ENCODE measurements at regions not wholly inside any gene's neighbourhood (a gene's known extent, or its start where the extent isn't known, plus 50 kb on each side); places are given as distances from the start of the nearest gene placed in this dataset.

DNA sequence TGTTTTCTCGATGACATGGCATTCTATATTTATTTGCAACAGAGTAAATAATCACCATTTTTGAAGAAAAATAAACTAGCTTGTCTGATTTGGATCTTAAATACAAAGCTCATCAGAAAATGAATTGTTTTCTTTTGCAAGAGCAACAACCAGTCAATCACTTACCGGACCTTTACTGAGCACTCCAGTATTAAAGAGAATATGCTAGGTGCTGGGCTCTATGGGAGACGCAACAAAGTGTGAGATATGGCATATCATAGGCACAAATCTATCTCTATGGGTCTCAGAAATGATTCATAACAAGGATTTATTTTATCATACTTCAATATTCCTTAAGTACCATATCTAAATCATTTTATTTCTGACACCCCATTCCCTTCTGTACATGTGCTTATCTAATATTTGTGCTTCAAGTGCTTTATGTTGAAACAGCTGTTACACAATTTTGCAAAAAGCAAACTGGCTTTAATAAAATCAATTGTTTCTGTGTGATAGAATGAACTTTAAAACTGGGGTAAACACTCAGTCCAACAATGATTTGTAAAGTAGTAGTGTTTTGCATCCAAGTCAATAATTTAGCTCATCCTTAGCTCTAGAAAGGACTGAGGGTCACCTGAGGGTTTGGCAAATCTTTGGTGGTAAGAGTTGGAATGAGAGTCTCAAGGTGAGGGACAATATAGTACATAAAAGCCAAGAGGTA lies 88.4 kb upstream of the SPANXB1 start:
- H3K79me2 ChIP-seq: no peaks in the 10 kb centered on the region
- H3K4me1 ChIP-seq (ENCODE audit: insufficient read depth): no peaks in the 10 kb centered on the region
- H3K27ac ChIP-seq: no peak overlapping the region
- H3K9me3 ChIP-seq (ENCODE audit: low read depth): no peaks in the 10 kb centered on the region
- H3K27me3 ChIP-seq: no peaks in the 10 kb centered on the region
- no peak overlapping the region for H3K4me2 ChIP-seq
- DNase-seq (ENCODE audit: low spot score): no peak
- no peaks in the 10 kb centered on the region for H3K36me3 ChIP-seq (replicated peaks; ENCODE audit: insufficient read depth, low read depth)
- 77% methylated on average over 3 of the region's 3 CpGs for WGBS (ENCODE audit: low lambda C conversion rate, missing lambda C conversion rate)
- no peaks in the 10 kb centered on the region for H3K9me2 ChIP-seq (replicated peaks; ENCODE audit: insufficient read depth)
- TF ChIP-seq, protein P1, sequence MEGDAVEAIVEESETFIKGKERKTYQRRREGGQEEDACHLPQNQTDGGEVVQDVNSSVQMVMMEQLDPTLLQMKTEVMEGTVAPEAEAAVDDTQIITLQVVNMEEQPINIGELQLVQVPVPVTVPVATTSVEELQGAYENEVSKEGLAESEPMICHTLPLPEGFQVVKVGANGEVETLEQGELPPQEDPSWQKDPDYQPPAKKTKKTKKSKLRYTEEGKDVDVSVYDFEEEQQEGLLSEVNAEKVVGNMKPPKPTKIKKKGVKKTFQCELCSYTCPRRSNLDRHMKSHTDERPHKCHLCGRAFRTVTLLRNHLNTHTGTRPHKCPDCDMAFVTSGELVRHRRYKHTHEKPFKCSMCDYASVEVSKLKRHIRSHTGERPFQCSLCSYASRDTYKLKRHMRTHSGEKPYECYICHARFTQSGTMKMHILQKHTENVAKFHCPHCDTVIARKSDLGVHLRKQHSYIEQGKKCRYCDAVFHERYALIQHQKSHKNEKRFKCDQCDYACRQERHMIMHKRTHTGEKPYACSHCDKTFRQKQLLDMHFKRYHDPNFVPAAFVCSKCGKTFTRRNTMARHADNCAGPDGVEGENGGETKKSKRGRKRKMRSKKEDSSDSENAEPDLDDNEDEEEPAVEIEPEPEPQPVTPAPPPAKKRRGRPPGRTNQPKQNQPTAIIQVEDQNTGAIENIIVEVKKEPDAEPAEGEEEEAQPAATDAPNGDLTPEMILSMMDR (IDR thresholded peaks at IDR 0.05; ENCODE audit: poor library complexity): no peak
- no peak for TF ChIP-seq EZH2 (IDR thresholded peaks at IDR 0.05; ENCODE audit: borderline replicate concordance)
- TF ChIP-seq EZH2phosphoT487 (IDR thresholded peaks at IDR 0.05; ENCODE audit: low read depth, severe bottlenecking, unreplicated experiment): no peak
- H2AFZ ChIP-seq: no peak overlapping the region
- H3K4me3 ChIP-seq: no peak overlapping the region
- no peaks in the 10 kb centered on the region for H4K20me1 ChIP-seq (ENCODE audit: insufficient read depth, poor library complexity, severe bottlenecking)

DNA sequence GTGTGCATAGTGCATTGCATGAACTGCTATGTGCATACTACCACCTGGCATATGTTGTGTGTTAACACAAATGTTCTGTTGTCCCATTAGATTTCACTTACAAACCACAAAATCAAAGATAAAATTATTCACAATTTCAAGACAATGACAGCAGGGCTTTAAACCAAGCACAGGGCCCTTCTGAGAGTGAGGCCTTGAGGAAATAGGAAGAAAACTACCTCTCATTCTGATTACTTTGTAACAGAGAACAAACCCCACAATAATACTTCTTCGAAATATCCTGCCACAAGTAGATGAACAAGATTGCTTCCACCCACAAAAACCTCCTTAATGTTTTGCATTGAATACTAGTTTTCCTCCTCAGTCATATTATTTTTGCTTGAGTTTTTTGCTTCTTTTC lies 85.5 kb upstream of the SPANXB1 start:
- TF ChIP-seq, protein P1 (IDR thresholded peaks at IDR 0.05; ENCODE audit: poor library complexity): no peak
- TF ChIP-seq EZH2phosphoT487 (IDR thresholded peaks at IDR 0.05; ENCODE audit: low read depth, severe bottlenecking, unreplicated experiment) (no peak), EZH2 (IDR thresholded peaks at IDR 0.05; ENCODE audit: borderline replicate concordance) (no peak)
- no peak overlapping the region for H3K27ac ChIP-seq
- no peaks in the 10 kb centered on the region for H3K36me3 ChIP-seq (replicated peaks; ENCODE audit: insufficient read depth, low read depth)
- no peaks in the 10 kb centered on the region for H3K79me2 ChIP-seq
- no peak overlapping the region for H3K4me2 ChIP-seq
- no peaks in the 10 kb centered on the region for H4K20me1 ChIP-seq (ENCODE audit: insufficient read depth, poor library complexity, severe bottlenecking)
- no peaks in the 10 kb centered on the region for H3K9me2 ChIP-seq (replicated peaks; ENCODE audit: insufficient read depth)
- DNase-seq (ENCODE audit: low spot score): no peak
- H3K9me3 ChIP-seq (ENCODE audit: low read depth): no peaks in the 10 kb centered on the region
- 73% methylated on average over 1 of the region's 1 CpG for WGBS (ENCODE audit: low lambda C conversion rate, missing lambda C conversion rate)
- H2AFZ ChIP-seq: no peak overlapping the region
- no peak overlapping the region for H3K4me3 ChIP-seq
- no peaks in the 10 kb centered on the region for H3K27me3 ChIP-seq
- no peaks in the 10 kb centered on the region for H3K4me1 ChIP-seq (ENCODE audit: insufficient read depth)

DNA sequence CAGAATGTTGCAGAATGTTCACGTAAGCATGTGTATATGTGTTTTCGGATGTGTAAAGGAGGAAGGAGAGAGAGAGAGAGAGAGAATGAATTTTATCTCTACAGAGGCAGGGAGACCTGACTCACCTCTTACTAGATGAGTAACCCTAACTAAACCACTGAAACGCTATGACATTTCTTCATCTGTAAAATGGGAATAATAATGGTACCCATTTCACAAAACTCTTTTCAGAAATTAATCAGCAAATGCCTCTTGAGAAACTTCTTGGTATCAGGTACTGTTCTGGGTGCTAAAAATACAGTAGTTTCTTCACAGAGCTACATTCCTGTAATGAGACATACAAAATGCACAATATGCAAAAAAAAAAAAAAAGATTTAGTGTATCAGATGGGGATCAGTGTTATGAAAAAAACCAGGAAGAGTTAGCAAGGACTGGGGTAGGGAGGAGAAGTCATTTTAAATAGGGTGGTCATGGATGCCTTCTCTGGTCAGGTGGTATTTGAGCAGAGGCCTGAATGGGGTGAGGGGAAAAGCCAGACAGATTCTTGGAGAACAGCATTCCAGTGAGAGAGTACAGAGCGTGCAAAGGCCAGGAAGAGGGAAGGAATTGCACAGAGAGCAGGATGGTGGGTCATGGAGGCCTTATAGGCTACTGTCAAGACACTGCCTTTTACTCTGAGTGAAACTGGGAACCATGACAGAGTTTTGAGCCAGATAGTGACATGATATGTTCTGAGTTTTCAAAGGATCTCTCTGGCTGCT lies 84.9 kb upstream of the SPANXB1 start:
- TF ChIP-seq, protein P1 (IDR thresholded peaks at IDR 0.05; ENCODE audit: poor library complexity): no peak
- no peak for TF ChIP-seq EZH2phosphoT487 (IDR thresholded peaks at IDR 0.05; ENCODE audit: low read depth, severe bottlenecking, unreplicated experiment)
- no peak for TF ChIP-seq EZH2 (IDR thresholded peaks at IDR 0.05; ENCODE audit: borderline replicate concordance)
- no peaks in the 10 kb centered on the region for H3K4me1 ChIP-seq (ENCODE audit: insufficient read depth)
- WGBS (ENCODE audit: low lambda C conversion rate, missing lambda C conversion rate): 79% methylated on average over 4 of the region's 4 CpGs
- H3K36me3 ChIP-seq (replicated peaks; ENCODE audit: insufficient read depth, low read depth): no peaks in the 10 kb centered on the region
- no peaks in the 10 kb centered on the region for H3K9me3 ChIP-seq (ENCODE audit: low read depth)
- H3K79me2 ChIP-seq: no peaks in the 10 kb centered on the region
- no peak for DNase-seq (ENCODE audit: low spot score)
- H3K4me3 ChIP-seq: no peak overlapping the region
- no peaks in the 10 kb centered on the region for H4K20me1 ChIP-seq (ENCODE audit: insufficient read depth, poor library complexity, severe bottlenecking)
- no peaks in the 10 kb centered on the region for H3K27me3 ChIP-seq
- no peak overlapping the region for H2AFZ ChIP-seq
- no peak overlapping the region for H3K27ac ChIP-seq
- no peak overlapping the region for H3K4me2 ChIP-seq
- H3K9me2 ChIP-seq (replicated peaks; ENCODE audit: insufficient read depth): no peaks in the 10 kb centered on the region

Measured in hepatocyte (in vitro differentiated cells).